Stomach (tissue), 8 donors: ENCODE measurements at regions not wholly inside any gene's neighbourhood (a gene's known extent, or its start where the extent isn't known, plus 50 kb on each side); places are given as distances from the start of the nearest gene placed in this dataset.

Experiments
- DNase-seq, 2 donors: peaks; one replicate each; pipeline versions ENCODE4 v3.0.0 to v3.0.0-alpha.2; 2013 to 2019
- H3K27ac ChIP-seq, 5 donors: fragments of 200-600 bp in 4 of 5; sonication (generic) in 4 of 5; one replicate each; pipeline ENCODE4 v1.5.1; 2013 to 2019; ENCODE audit warnings: mild to moderate bottlenecking in 1 of 5, moderate library complexity in 1 of 5
- H3K27me3 ChIP-seq, 3 donors: fragments of 200-600 bp; sonication (generic); one replicate each; pipeline ENCODE4 v1.5.1; 2017 to 2019; ENCODE audit warnings: mixed run types in 1 of 3
- H3K36me3 ChIP-seq, 4 donors: fragments of 200-600 bp; sonication (generic); 1 replicate in 3 of 4; 2 replicates in 1 of 4; pipeline ENCODE4 v1.5.1; 2016 to 2019
- H3K4me1 ChIP-seq, 4 donors: fragments of 200-600 bp; sonication (generic); one replicate each; pipeline ENCODE4 v1.5.1; 2016 to 2019
- H3K4me3 ChIP-seq, 4 donors: fragments of 200-600 bp; sonication (generic) in 3 of 4; one replicate each; pipeline ENCODE4 v1.5.1; 2016 to 2019; ENCODE audit warnings: mild to moderate bottlenecking in 1 of 4
- H3K9me3 ChIP-seq, 4 donors: fragments of 200-600 bp; sonication (generic); one replicate each; pipeline ENCODE4 v1.5.1; 2016 to 2019
- CTCF ChIP-seq, 7 experiments: fragments of 450-650 bp in 4 of 7; fragments of 200-600 bp in 3 of 7; sonication (generic) in 3 of 7; IDR thresholded peaks; one replicate each; pipeline ENCODE4 v1.5.1; 2016 to 2019; ENCODE audit warnings: antibody characterized with exemption in 7 of 7, control low read depth in 2 of 7, mild to moderate bottlenecking in 1 of 7
- EP300 ChIP-seq: sonication (generic); formaldehyde crosslinking; IDR thresholded peaks from one replicate; pipeline ENCODE4 v1.6.1; 2017; ENCODE audit warnings: antibody characterized with exemption
- POLR2A ChIP-seq, 4 donors: fragments of 450-650 bp; IDR thresholded peaks; one replicate each; pipeline ENCODE4 v1.6.1; 2016; ENCODE audit warnings: antibody characterized with exemption in 4 of 4, control low read depth in 2 of 4, mild to moderate bottlenecking in 1 of 4, moderate library complexity in 1 of 4
- POLR2AphosphoS5 ChIP-seq, 3 donors: sonication (generic); formaldehyde crosslinking; IDR thresholded peaks; one replicate each; pipeline ENCODE4 v1.6.1; 2016; ENCODE audit warnings: antibody characterized with exemption in 3 of 3
- WGBS, 5 donors: extraction: QIAGEN DNeasy Blood & Tissue Kit in 3 of 5; methylation state at CpG; one replicate each; pipeline versions ENCODE4 v1.1.5 to v1.1.7; 2013 to 2018; 5-methylcytosine and 5-hydroxymethylcytosine counted together
- intact Hi-C: fragments of 100-400 bp; cut with DNase I; formaldehyde crosslinking; loops from one replicate; pipeline ENCODE4 v1.15.1; 2023; ENCODE audit warnings: low total_unique reads
- donor health status: healthy with polysubstance abuse.
- donor health status: Bipolar disorder and iron deficiency.
- donor health status: healthy.

GRCh38 chr11:15636521-15637089 lies 521.9 kb downstream of the INSC start:
- H3K4me3 ChIP-seq: no peak overlapping the region
- H3K27ac ChIP-seq: no peak overlapping the region
- intact Hi-C loops: no loop called here
- TF ChIP-seq EP300 (no peak), POLR2A (IDR thresholded peaks at IDR 0.05) (no peak), CTCF (IDR thresholded peaks at IDR 0.05) (no peak), POLR2AphosphoS5 (IDR thresholded peaks at IDR 0.05) (no peak)
- 69 to 93% (median 76%) methylated on average over 3 of the region's 3 CpGs for WGBS, 5 donors
- H3K4me1 ChIP-seq: no peaks in the 10 kb centered on the region
- H3K9me3 ChIP-seq: no peaks in the 10 kb centered on the region
- no peak for DNase-seq
- H3K27me3 ChIP-seq: no peaks in the 10 kb centered on the region
- H3K36me3 ChIP-seq: no peaks in the 10 kb centered on the region

GRCh38 chr11:15638386-15638787 lies 523.7 kb downstream of the INSC start:
- Histone ChIP-seq H3K4me1 (no peaks in the 10 kb centered on the region), H3K4me3 (no peak overlapping the region), H3K36me3 (no peaks in the 10 kb centered on the region), H3K27ac (no peak overlapping the region), H3K9me3 (no peaks in the 10 kb centered on the region), H3K27me3 (no peaks in the 10 kb centered on the region)
- no peak for DNase-seq
- WGBS, 5 donors: 40 to 63% (median 50%) methylated on average over 1 of the region's 1 CpG
- intact Hi-C loops: no loop called here
- TF ChIP-seq CTCF (IDR thresholded peaks at IDR 0.05) (no peak), POLR2AphosphoS5 (IDR thresholded peaks at IDR 0.05) (no peak), POLR2A (IDR thresholded peaks at IDR 0.05) (no peak), EP300 (no peak)

- intact Hi-C loops: no loop called here
- H3K9me3 ChIP-seq: no peaks in the 10 kb centered on the region
- H3K4me3 ChIP-seq: no peak overlapping the region
- peak in 1 of 2 donors; percentile 21 for DNase-seq
- no peaks in the 10 kb centered on the region for H3K36me3 ChIP-seq
- H3K27me3 ChIP-seq: no peaks in the 10 kb centered on the region
- H3K27ac ChIP-seq: no peak overlapping the region
- TF ChIP-seq POLR2A (IDR thresholded peaks at IDR 0.05) (no peak), CTCF (IDR thresholded peaks at IDR 0.05) (no peak), EP300 (no peak), POLR2AphosphoS5 (IDR thresholded peaks at IDR 0.05) (no peak)
- H3K4me1 ChIP-seq: peaks cover 0 to 7% (median 0%) of the 10 kb centered on the region in 4 donors
- 66 to 83% (median 83%) methylated on average over 9 of the region's 9 CpGs for WGBS, 5 donors
Observed at GRCh38 chr11:15640318-15640717, 525.6 kb downstream of the INSC start.

- no peak for TF ChIP-seq POLR2A (IDR thresholded peaks at IDR 0.05)
- TF ChIP-seq POLR2AphosphoS5 (IDR thresholded peaks at IDR 0.05): no peak
- TF ChIP-seq CTCF (IDR thresholded peaks at IDR 0.05): no peak
- no peak for TF ChIP-seq EP300
- 46 to 61% (median 54%) methylated on average over 9 of the region's 9 CpGs for WGBS, 5 donors
- peak in 1 of 2 donors; percentile 35 for DNase-seq
- Histone ChIP-seq H3K27ac (no peak overlapping the region), H3K4me3 (no peak overlapping the region), H3K36me3 (no peaks in the 10 kb centered on the region), H3K9me3 (no peaks in the 10 kb centered on the region), H3K4me1 (peaks cover 0 to 10% (median 0%) of the 10 kb centered on the region in 4 donors), H3K27me3 (no peaks in the 10 kb centered on the region)
- intact Hi-C loops: no loop called here
Observed at GRCh38 chr11:15641271-15642045, 526.7 kb downstream of the INSC start.
